ENCODE measurements at regions not wholly inside any gene's neighbourhood (a gene's known extent, or its start where the extent isn't known, plus 50 kb on each side); places are given as distances from the start of the nearest gene placed in this dataset.
"Not testable (repeated sequence)": the region's sequence is repeated elsewhere in the genome, so short reads cannot be mapped to it uniquely, and the experiment has no call there.

DNA sequence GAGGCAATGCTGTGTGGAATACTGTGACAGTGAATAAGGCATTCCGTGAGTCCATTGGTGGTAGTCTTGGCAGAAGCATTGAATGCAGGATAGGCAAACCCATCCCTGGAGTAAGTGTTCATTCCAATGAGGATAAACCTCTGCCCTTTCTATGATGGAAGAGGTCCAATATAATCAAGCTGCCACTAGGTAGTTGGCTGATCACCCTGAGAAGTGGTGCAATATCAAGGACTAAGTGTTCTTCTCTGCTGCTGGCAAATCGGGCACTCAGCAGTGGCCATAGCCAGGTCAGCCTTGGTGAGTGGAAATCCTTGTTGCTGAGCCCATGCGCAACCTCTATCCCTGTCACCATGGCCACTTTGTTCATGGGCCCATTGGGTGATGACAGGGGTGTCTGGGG lies 70.1 kb downstream of the FBXO4 start:
- H3K27ac ChIP-seq (ENCODE audit: low read length) = no peak overlapping the region
- ChIA-PET POLR2A (ENCODE audit: unreplicated experiment) (no interaction called here), CTCF (no interaction called here)
- no peaks in the 10 kb centered on the region for H4K20me1 ChIP-seq (ENCODE audit: low read length)
- H2AFZ ChIP-seq (ENCODE audit: low read length) = no peak overlapping the region
- no peak overlapping the region for H3K9ac ChIP-seq (ENCODE audit: low read length)
- peaks cover 8% of the 10 kb centered on the region; the same call in 1 of the 2 replicates for H3K27me3 ChIP-seq (ENCODE audit: low read length)
- no peak overlapping the region for H3K4me3 ChIP-seq (ENCODE audit: low read length)
- DNase-seq = no peak
- BruUV-seq (replicated peaks) = no TSS peak
- H3K79me2 ChIP-seq (ENCODE audit: low read length) = no peaks in the 10 kb centered on the region
- H3K9me3 ChIP-seq (ENCODE audit: low read length) = no peaks in the 10 kb centered on the region
- no peaks in the 10 kb centered on the region for H3K9me2 ChIP-seq (replicated peaks; ENCODE audit: low read length)
- TF ChIP-seq EZH2 (IDR thresholded peaks at IDR 0.05; ENCODE audit: low read length, unreplicated experiment) (no peak), EZH2phosphoT487 (IDR thresholded peaks at IDR 0.05; ENCODE audit: borderline replicate concordance, low read length) (no peak)
- TF ChIP-seq, protein P1, sequence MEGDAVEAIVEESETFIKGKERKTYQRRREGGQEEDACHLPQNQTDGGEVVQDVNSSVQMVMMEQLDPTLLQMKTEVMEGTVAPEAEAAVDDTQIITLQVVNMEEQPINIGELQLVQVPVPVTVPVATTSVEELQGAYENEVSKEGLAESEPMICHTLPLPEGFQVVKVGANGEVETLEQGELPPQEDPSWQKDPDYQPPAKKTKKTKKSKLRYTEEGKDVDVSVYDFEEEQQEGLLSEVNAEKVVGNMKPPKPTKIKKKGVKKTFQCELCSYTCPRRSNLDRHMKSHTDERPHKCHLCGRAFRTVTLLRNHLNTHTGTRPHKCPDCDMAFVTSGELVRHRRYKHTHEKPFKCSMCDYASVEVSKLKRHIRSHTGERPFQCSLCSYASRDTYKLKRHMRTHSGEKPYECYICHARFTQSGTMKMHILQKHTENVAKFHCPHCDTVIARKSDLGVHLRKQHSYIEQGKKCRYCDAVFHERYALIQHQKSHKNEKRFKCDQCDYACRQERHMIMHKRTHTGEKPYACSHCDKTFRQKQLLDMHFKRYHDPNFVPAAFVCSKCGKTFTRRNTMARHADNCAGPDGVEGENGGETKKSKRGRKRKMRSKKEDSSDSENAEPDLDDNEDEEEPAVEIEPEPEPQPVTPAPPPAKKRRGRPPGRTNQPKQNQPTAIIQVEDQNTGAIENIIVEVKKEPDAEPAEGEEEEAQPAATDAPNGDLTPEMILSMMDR (conservative IDR thresholded peaks at IDR 0.05; ENCODE audit: low read depth, low read length) = no peak
- no peaks in the 10 kb centered on the region for H3F3A ChIP-seq (ENCODE audit: low read length, unreplicated experiment)
- no peaks in the 10 kb centered on the region for H3K4me1 ChIP-seq (ENCODE audit: insufficient read depth, low read length)
- ATAC-seq = no peak
- H3K4me2 ChIP-seq (ENCODE audit: low read length) = no peak overlapping the region
- H3K36me3 ChIP-seq (ENCODE audit: low read depth, low read length) = no peaks in the 10 kb centered on the region
- intact Hi-C loops (cut with micrococcal nuclease) = no loop called here

DNA sequence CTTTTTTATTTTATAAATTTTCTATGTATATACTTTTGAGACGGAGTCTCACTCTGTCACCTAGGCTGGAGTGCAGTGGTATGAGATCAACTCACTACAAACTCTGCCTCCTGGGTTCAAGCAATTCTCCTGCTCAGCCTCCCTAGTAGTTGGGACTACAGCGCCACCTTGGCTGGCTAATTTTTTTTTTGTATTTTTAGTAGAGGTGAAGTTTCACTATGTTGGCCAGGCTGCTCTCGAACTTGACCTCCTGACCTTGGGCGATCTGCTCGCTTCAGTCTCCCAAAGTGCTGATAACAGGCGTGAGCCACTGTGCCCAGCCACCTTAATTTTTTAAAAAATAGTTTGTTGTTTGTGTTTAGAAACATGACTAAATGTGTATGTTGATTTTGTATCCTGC lies 76.6 kb downstream of the FBXO4 start:
- no peak overlapping the region for H3K27ac ChIP-seq (ENCODE audit: low read length)
- TF ChIP-seq, protein P1 (conservative IDR thresholded peaks at IDR 0.05; ENCODE audit: low read depth, low read length) = no peak
- no peak for TF ChIP-seq EZH2phosphoT487 (IDR thresholded peaks at IDR 0.05; ENCODE audit: borderline replicate concordance, low read length)
- no peak for TF ChIP-seq EZH2 (IDR thresholded peaks at IDR 0.05; ENCODE audit: low read length, unreplicated experiment)
- DNase-seq (no peak), ATAC-seq (no peak)
- H3K4me2 ChIP-seq (ENCODE audit: low read length) = no peak overlapping the region
- H3K27me3 ChIP-seq (ENCODE audit: low read length) = no peaks in the 10 kb centered on the region
- no peaks in the 10 kb centered on the region for H3F3A ChIP-seq (ENCODE audit: low read length, unreplicated experiment)
- no peak overlapping the region for H3K4me3 ChIP-seq (ENCODE audit: low read length)
- H4K20me1 ChIP-seq (ENCODE audit: low read length) = no peaks in the 10 kb centered on the region
- H2AFZ ChIP-seq (ENCODE audit: low read length) = no peak overlapping the region
- no peaks in the 10 kb centered on the region for H3K4me1 ChIP-seq (ENCODE audit: insufficient read depth, low read length)
- no TSS peak for BruUV-seq (replicated peaks)
- POLR2A ChIA-PET (ENCODE audit: unreplicated experiment) = no interaction called here
- intact Hi-C loops (cut with micrococcal nuclease) = loop anchor here (5.0 kb wide), 1 partner anchor 144 kb away; no protein-coding TSS in a partner anchor
- CTCF ChIA-PET = no interaction called here
- no peaks in the 10 kb centered on the region for H3K9me2 ChIP-seq (replicated peaks; ENCODE audit: low read length)
- no peak overlapping the region for H3K9ac ChIP-seq (ENCODE audit: low read length)
- no peaks in the 10 kb centered on the region for H3K9me3 ChIP-seq (ENCODE audit: low read length)
- H3K36me3 ChIP-seq (ENCODE audit: low read depth, low read length) = no peaks in the 10 kb centered on the region
- H3K79me2 ChIP-seq (ENCODE audit: low read length) = no peaks in the 10 kb centered on the region

DNA sequence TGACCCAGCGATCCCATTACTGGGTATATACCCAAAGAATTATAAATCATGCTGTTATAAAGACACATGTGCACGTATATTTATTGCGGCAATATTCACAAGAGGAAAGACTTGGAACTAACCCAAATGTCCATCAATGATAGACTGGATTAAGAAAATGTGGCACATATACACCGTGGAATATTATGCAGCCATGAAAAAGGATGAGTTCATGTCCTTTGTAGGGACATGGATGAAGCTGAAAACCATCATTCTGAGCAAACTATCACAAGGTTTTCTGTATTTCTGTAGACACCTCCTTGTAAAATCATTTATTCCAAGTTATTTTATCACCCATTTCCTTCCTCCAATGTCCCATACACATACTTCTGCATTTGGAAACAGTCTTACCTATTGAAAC lies 78.8 kb downstream of the FBXO4 start:
- H3K36me3 ChIP-seq (ENCODE audit: low read depth, low read length); H3K4me2 ChIP-seq (ENCODE audit: low read length); H3K9me3 ChIP-seq (ENCODE audit: low read length); H3K9ac ChIP-seq (ENCODE audit: low read length); H3K79me2 ChIP-seq (ENCODE audit: low read length); H3K27ac ChIP-seq (ENCODE audit: low read length); H3F3A ChIP-seq (ENCODE audit: low read length, unreplicated experiment); H3K4me3 ChIP-seq (ENCODE audit: low read length); ATAC-seq; H3K4me1 ChIP-seq (ENCODE audit: insufficient read depth, low read length); H3K9me2 ChIP-seq (replicated peaks; ENCODE audit: low read length); CTCF ChIA-PET; H2AFZ ChIP-seq (ENCODE audit: low read length); POLR2A ChIA-PET (ENCODE audit: unreplicated experiment); BruUV-seq (replicated peaks); H3K27me3 ChIP-seq (ENCODE audit: low read length); H4K20me1 ChIP-seq (ENCODE audit: low read length); DNase-seq: not testable (repeated sequence)
- intact Hi-C loops (cut with micrococcal nuclease) = loop anchor here (5.0 kb wide), 1 partner anchor 147 kb away; no protein-coding TSS in a partner anchor
